ENCODE measurements at regions not wholly inside any gene's neighbourhood (a gene's known extent, or its start where the extent isn't known, plus 50 kb on each side); places are given as distances from the start of the nearest gene placed in this dataset.
"Not testable (repeated sequence)": the region's sequence is repeated elsewhere in the genome, so short reads cannot be mapped to it uniquely, and the experiment has no call there.

GRCh38 chrX:47743504-47743903 lies 84.5 kb upstream of the UXT start:
- Histone ChIP-seq H3K4me3 (no peak overlapping the region), H3K27ac (no peak overlapping the region), H3K4me1 (no peaks in the 10 kb centered on the region), H3K36me3 (no peaks in the 10 kb centered on the region), H3K27me3 (peaks cover 0 to 46% of the 10 kb centered on the region in 2 donors), H3K9me3 (no peaks in the 10 kb centered on the region)
- TF ChIP-seq POLR2A (IDR thresholded peaks at IDR 0.05) (no peak), CTCF (IDR thresholded peaks at IDR 0.05) (no peak), POLR2AphosphoS5 (IDR thresholded peaks at IDR 0.05) (no peak)
- no peak for DNase-seq (ENCODE audit: low spot score in 2 of 2)
- intact Hi-C loops (cut with DNase I; ENCODE audit: low total_unique reads) = no loop called here

DNA sequence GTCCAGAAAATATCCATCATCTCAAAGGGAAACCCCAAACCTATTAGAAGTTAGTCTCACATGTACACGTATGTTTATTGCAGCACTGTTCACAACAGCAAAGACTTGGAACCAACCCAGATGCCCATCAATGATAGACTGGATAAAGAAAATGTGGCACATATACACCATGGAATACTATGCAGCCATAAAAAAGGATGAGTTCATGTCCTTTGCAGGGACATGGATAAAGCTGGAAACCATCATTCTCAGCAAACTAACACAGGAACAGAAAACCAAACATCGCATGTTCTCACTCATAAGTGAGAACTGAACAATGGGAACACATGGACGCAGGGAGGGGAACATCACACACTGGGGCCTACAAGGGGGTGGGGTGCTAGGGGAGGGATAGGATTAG lies 79.9 kb upstream of the UXT start:
- H3K4me1 ChIP-seq; H3K27me3 ChIP-seq; H3K36me3 ChIP-seq; H3K9me3 ChIP-seq; H3K27ac ChIP-seq; DNase-seq (ENCODE audit: low spot score in 2 of 2); intact Hi-C loops (cut with DNase I; ENCODE audit: low total_unique reads); H3K4me3 ChIP-seq: not testable (repeated sequence)

DNA sequence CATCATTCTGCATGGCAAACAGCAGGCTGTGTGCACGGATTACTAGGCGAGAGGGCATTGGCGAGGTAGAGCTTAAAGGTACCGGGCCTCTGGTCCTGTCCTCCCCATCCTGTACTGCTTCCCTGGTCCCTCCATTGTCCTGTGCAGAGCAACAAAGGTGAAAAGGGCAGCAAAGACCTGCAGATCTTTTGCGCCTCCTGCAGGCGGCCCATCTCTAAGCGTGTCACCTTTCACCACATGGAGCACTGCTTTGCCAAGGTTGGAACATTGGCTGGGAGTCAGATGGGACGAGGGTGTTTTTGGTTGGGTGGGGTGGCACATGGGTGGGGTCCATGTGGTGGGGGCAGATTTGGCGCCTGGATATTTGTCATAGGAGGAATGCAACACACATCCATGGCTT lies 64.7 kb upstream of the UXT start:
- no peak overlapping the region for H3K4me3 ChIP-seq
- TF ChIP-seq POLR2AphosphoS5 (IDR thresholded peaks at IDR 0.05) (no peak), CTCF (IDR thresholded peaks at IDR 0.05) (no peak), POLR2A (IDR thresholded peaks at IDR 0.05) (no peak)
- intact Hi-C loops (cut with DNase I; ENCODE audit: low total_unique reads) = no loop called here
- no peak overlapping the region for H3K27ac ChIP-seq
- H3K4me1 ChIP-seq = no peaks in the 10 kb centered on the region
- no peaks in the 10 kb centered on the region for H3K36me3 ChIP-seq
- no peaks in the 10 kb centered on the region for H3K9me3 ChIP-seq
- DNase-seq (ENCODE audit: low spot score in 2 of 2) = no peak
- peaks cover 0 to 53% of the 10 kb centered on the region in 2 donors for H3K27me3 ChIP-seq

DNA sequence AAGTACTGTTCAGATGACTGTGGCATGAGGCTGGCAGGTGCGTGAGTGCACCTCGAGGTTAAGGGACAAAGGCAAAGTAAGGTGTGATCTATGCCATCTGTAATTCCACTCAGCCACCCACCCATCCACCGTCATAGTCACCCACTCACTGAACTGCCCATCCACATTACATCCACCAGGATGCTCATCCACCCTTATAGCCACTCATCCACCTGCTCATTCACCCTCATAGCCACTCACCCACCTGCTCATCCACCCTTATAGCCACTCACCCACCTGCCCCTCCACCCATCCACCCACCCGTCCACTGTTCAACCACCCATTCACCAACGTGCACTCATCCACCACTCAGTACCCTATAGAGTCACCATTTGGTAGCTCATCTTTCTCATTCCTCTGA lies 64.1 kb upstream of the UXT start:
- Histone ChIP-seq H3K27ac (no peak overlapping the region), H3K4me3 (no peak overlapping the region), H3K27me3 (peaks cover 0 to 54% of the 10 kb centered on the region in 2 donors), H3K36me3 (no peaks in the 10 kb centered on the region), H3K4me1 (no peaks in the 10 kb centered on the region), H3K9me3 (no peaks in the 10 kb centered on the region)
- no peak for DNase-seq (ENCODE audit: low spot score in 2 of 2)
- TF ChIP-seq POLR2AphosphoS5 (IDR thresholded peaks at IDR 0.05) = no peak
- no peak for TF ChIP-seq POLR2A (IDR thresholded peaks at IDR 0.05)
- TF ChIP-seq CTCF (IDR thresholded peaks at IDR 0.05) = no peak
- intact Hi-C loops (cut with DNase I; ENCODE audit: low total_unique reads) = no loop called here

DNA sequence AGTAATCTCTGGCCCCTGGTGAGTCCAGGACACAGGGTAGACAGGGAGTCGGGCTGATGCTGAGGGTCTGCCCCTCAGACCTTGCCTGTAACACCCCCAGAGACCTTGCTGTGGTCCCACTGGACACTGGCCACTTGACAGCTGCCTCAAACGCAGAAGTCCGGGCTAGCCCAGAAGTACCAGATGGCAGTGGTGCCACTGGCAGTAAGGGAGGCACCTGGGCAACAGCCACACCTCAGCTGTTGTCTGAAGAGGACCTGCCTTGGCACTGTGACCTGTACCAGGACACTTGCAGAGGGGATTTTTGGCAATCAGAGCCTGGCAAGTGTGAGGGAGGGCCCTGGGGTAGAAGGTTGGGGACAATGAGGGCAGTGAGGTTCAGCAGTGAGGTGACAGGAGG lies 63.3 kb upstream of the UXT start:
- no peak for DNase-seq (ENCODE audit: low spot score in 2 of 2)
- no peak overlapping the region for H3K4me3 ChIP-seq
- TF ChIP-seq CTCF (IDR thresholded peaks at IDR 0.05) = no peak
- H3K27ac ChIP-seq = no peak overlapping the region
- no peaks in the 10 kb centered on the region for H3K9me3 ChIP-seq
- H3K27me3 ChIP-seq = peaks cover 0 to 54% of the 10 kb centered on the region in 2 donors
- H3K36me3 ChIP-seq = no peaks in the 10 kb centered on the region
- no peaks in the 10 kb centered on the region for H3K4me1 ChIP-seq
- intact Hi-C loops (cut with DNase I; ENCODE audit: low total_unique reads) = no loop called here

DNA sequence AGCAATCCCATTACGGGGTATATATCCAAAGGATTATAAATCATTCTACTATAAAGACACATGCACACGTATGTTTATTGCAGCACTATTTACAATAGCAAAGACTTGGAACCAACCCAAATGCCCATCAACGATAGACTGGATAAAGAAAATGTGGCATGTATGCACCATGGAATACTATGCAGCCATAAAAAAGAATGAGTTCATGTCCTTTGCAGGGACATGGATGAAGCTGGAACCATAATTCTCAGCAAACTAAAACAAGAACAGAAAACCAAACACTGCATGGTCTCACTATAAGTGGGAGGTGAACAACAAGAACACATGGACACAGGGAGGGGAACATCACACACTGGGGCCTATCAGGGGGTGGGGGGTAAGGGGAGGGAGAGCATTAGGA lies 56.1 kb upstream of the UXT start:
- peaks cover 0 to 27% of the 10 kb centered on the region in 2 donors for H3K27me3 ChIP-seq
- H3K36me3 ChIP-seq; H3K4me1 ChIP-seq; H3K27ac ChIP-seq; H3K4me3 ChIP-seq; intact Hi-C loops (cut with DNase I; ENCODE audit: low total_unique reads); DNase-seq (ENCODE audit: low spot score in 2 of 2); H3K9me3 ChIP-seq: not testable (repeated sequence)

DNA sequence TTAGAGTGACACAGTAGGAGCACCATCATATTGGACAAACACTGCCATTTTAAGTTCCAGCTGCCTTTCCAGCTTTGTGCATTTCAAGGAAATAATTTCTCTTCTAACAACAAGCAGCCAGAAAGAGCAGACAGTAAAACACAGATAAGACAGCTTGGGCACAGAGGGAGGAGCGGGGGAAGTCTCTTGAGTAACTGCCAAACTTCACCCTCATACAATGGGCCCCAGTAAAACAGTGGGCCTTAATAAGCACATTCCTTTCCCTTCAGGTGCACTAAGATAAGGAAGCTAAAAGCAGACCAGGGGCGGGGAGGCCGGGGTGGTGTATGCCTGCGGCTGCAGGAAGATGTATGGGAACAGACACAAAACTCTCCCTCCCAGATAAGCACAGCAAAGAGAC lies 53.7 kb upstream of the UXT start:
- DNase-seq (ENCODE audit: low spot score in 2 of 2); H3K9me3 ChIP-seq; H3K27ac ChIP-seq; H3K4me3 ChIP-seq; H3K4me1 ChIP-seq; intact Hi-C loops (cut with DNase I; ENCODE audit: low total_unique reads); H3K36me3 ChIP-seq: not testable (repeated sequence)
- peaks cover 0 to 37% of the 10 kb centered on the region in 2 donors for H3K27me3 ChIP-seq

All from breast epithelium (tissue), 4 donors.